ENCODE measurements at regions not wholly inside any gene's neighbourhood (a gene's known extent, or its start where the extent isn't known, plus 50 kb on each side); places are given as distances from the start of the nearest gene placed in this dataset.

DNA sequence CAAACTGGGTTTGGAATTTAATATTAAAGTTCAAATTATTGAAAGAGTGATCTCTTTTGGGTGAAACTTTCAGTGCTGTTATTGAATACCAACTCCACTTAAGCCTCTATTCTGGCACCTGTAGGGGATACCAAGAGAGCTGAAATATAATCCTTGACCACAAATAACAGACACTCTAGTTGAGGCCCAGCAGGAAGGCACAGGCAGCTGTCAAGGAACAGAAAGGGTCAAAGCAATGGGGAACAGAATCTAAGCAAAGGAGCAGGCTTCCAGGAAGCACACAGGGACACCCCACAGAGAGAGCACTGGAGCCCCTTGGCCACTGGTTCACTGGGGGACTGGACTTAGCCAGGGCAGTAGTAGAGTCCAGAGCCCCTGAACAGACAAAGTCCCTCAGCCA lies 120.9 kb upstream of the SFSWAP start:
- H2AFZ ChIP-seq (ENCODE audit: low read length) = no peak overlapping the region
- TF ChIP-seq, protein P1, sequence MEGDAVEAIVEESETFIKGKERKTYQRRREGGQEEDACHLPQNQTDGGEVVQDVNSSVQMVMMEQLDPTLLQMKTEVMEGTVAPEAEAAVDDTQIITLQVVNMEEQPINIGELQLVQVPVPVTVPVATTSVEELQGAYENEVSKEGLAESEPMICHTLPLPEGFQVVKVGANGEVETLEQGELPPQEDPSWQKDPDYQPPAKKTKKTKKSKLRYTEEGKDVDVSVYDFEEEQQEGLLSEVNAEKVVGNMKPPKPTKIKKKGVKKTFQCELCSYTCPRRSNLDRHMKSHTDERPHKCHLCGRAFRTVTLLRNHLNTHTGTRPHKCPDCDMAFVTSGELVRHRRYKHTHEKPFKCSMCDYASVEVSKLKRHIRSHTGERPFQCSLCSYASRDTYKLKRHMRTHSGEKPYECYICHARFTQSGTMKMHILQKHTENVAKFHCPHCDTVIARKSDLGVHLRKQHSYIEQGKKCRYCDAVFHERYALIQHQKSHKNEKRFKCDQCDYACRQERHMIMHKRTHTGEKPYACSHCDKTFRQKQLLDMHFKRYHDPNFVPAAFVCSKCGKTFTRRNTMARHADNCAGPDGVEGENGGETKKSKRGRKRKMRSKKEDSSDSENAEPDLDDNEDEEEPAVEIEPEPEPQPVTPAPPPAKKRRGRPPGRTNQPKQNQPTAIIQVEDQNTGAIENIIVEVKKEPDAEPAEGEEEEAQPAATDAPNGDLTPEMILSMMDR (IDR thresholded peaks at IDR 0.05; ENCODE audit: low read length) = no peak
- TF ChIP-seq EZH2 (IDR thresholded peaks at IDR 0.05; ENCODE audit: borderline replicate concordance, low read length) = no peak
- H3F3A ChIP-seq (ENCODE audit: insufficient read depth, low read length) = no peaks in the 10 kb centered on the region
- H3K27me3 ChIP-seq (ENCODE audit: insufficient read depth, low read length) = no peaks in the 10 kb centered on the region
- no peak overlapping the region for H3K4me3 ChIP-seq (ENCODE audit: low read depth, low read length, poor library complexity, severe bottlenecking)
- no peak overlapping the region for H3K4me2 ChIP-seq (ENCODE audit: low read length)
- no peaks in the 10 kb centered on the region for H3K4me1 ChIP-seq (ENCODE audit: insufficient read depth, low read length, severe bottlenecking)
- no peak overlapping the region for H3K27ac ChIP-seq (ENCODE audit: low read depth, low read length, poor library complexity, severe bottlenecking)
- H3K9me2 ChIP-seq (ENCODE audit: low read depth, low read length) = no peaks in the 10 kb centered on the region
- peaks cover 3% of the 10 kb centered on the region; the same call in 1 of the 2 replicates for H3K9me3 ChIP-seq (ENCODE audit: low read length)
- H3K36me3 ChIP-seq (ENCODE audit: insufficient read depth, low read length) = no peaks in the 10 kb centered on the region
- no peak overlapping the region for H3K9ac ChIP-seq (ENCODE audit: low read length)
- no peaks in the 10 kb centered on the region for H3K79me2 ChIP-seq (ENCODE audit: insufficient read depth, low read length)
- H4K20me1 ChIP-seq (ENCODE audit: insufficient read depth, low read length) = no peaks in the 10 kb centered on the region

GRCh38 chr12:131591136-131591535 lies 119.8 kb upstream of the SFSWAP start:
- H3K9me3 ChIP-seq (ENCODE audit: low read length) = peaks cover 3% of the 10 kb centered on the region; the same call in 1 of the 2 replicates
- H2AFZ ChIP-seq (ENCODE audit: low read length) = no peak overlapping the region
- no peak overlapping the region for H3K4me3 ChIP-seq (ENCODE audit: low read depth, low read length, poor library complexity, severe bottlenecking)
- TF ChIP-seq, protein P1 (IDR thresholded peaks at IDR 0.05; ENCODE audit: low read length) = no peak
- TF ChIP-seq EZH2 (IDR thresholded peaks at IDR 0.05; ENCODE audit: borderline replicate concordance, low read length) = no peak
- H4K20me1 ChIP-seq (ENCODE audit: insufficient read depth, low read length) = no peaks in the 10 kb centered on the region
- H3K4me2 ChIP-seq (ENCODE audit: low read length) = no peak overlapping the region
- no peaks in the 10 kb centered on the region for H3K27me3 ChIP-seq (ENCODE audit: insufficient read depth, low read length)
- H3K9ac ChIP-seq (ENCODE audit: low read length) = no peak overlapping the region
- no peaks in the 10 kb centered on the region for H3K9me2 ChIP-seq (ENCODE audit: low read depth, low read length)
- no peaks in the 10 kb centered on the region for H3F3A ChIP-seq (ENCODE audit: insufficient read depth, low read length)
- no peak overlapping the region for H3K27ac ChIP-seq (ENCODE audit: low read depth, low read length, poor library complexity, severe bottlenecking)
- no peaks in the 10 kb centered on the region for H3K79me2 ChIP-seq (ENCODE audit: insufficient read depth, low read length)
- H3K4me1 ChIP-seq (ENCODE audit: insufficient read depth, low read length, severe bottlenecking) = no peaks in the 10 kb centered on the region
- H3K36me3 ChIP-seq (ENCODE audit: insufficient read depth, low read length) = no peaks in the 10 kb centered on the region

GRCh38 chr12:131591714-131592709 lies 118.9 kb upstream of the SFSWAP start:
- H3K36me3 ChIP-seq (ENCODE audit: insufficient read depth, low read length) = no peaks in the 10 kb centered on the region
- H3K27ac ChIP-seq (ENCODE audit: low read depth, low read length, poor library complexity, severe bottlenecking) = no peak overlapping the region
- no peaks in the 10 kb centered on the region for H3F3A ChIP-seq (ENCODE audit: insufficient read depth, low read length)
- H2AFZ ChIP-seq (ENCODE audit: low read length) = no peak overlapping the region
- H3K4me2 ChIP-seq (ENCODE audit: low read length) = no peak overlapping the region
- no peaks in the 10 kb centered on the region for H3K9me2 ChIP-seq (ENCODE audit: low read depth, low read length)
- H3K9ac ChIP-seq (ENCODE audit: low read length) = no peak overlapping the region
- H3K4me1 ChIP-seq (ENCODE audit: insufficient read depth, low read length, severe bottlenecking) = no peaks in the 10 kb centered on the region
- no peaks in the 10 kb centered on the region for H4K20me1 ChIP-seq (ENCODE audit: insufficient read depth, low read length)
- no peaks in the 10 kb centered on the region for H3K27me3 ChIP-seq (ENCODE audit: insufficient read depth, low read length)
- no peak overlapping the region for H3K4me3 ChIP-seq (ENCODE audit: low read depth, low read length, poor library complexity, severe bottlenecking)
- TF ChIP-seq, protein P1 (IDR thresholded peaks at IDR 0.05; ENCODE audit: low read length) = no peak
- no peak for TF ChIP-seq EZH2 (IDR thresholded peaks at IDR 0.05; ENCODE audit: borderline replicate concordance, low read length)
- H3K79me2 ChIP-seq (ENCODE audit: insufficient read depth, low read length) = no peaks in the 10 kb centered on the region
- H3K9me3 ChIP-seq (ENCODE audit: low read length) = peaks cover 1% of the 10 kb centered on the region; the same call in 1 of the 2 replicates

All from OCI-LY1 (cell line).